ENCODE measurements at regions not wholly inside any gene's neighbourhood (a gene's known extent, or its start where the extent isn't known, plus 50 kb on each side); places are given as distances from the start of the nearest gene placed in this dataset.
"Not testable (repeated sequence)": the region's sequence is repeated elsewhere in the genome, so short reads cannot be mapped to it uniquely, and the experiment has no call there.

- no peak for DNase-seq
Measured at GRCh38 chrX:1140236-1140681, 72.2 kb downstream of the CRLF2 start.

- no peak for DNase-seq
Measured at GRCh38 chrX:1139185-1139500, 73.3 kb downstream of the CRLF2 start.

- no peak for DNase-seq
Measured at GRCh38 chrX:1138476-1139184, 73.8 kb downstream of the CRLF2 start.

- no peak for DNase-seq
Measured at GRCh38 chrX:1137531-1137930, 74.9 kb downstream of the CRLF2 start.

GRCh38 chrX:1136582-1136981 is 75.9 kb downstream of the CRLF2 start:
- DNase-seq: not testable (repeated sequence)

- DNase-seq: no peak
Measured at GRCh38 chrX:1134976-1135375, 77.5 kb downstream of the CRLF2 start.

GRCh38 chrX:1134156-1134555 is 78.3 kb downstream of the CRLF2 start:
- no peak for DNase-seq

GRCh38 chrX:1126738-1127137 is 85.7 kb downstream of the CRLF2 start:
- no peak for DNase-seq

- DNase-seq: no peak
Measured at GRCh38 chrX:1124531-1124930, 87.9 kb downstream of the CRLF2 start.

- not testable (repeated sequence) for DNase-seq
Measured at GRCh38 chrX:1122851-1123250, 89.6 kb downstream of the CRLF2 start.

GRCh38 chrX:1119275-1119674 is 93.2 kb downstream of the CRLF2 start:
- no peak for DNase-seq

- DNase-seq: no peak
Measured at GRCh38 chrX:1118572-1119199, 93.8 kb downstream of the CRLF2 start.

- DNase-seq: not testable (repeated sequence)
Measured at GRCh38 chrX:1115411-1115810, 97.0 kb downstream of the CRLF2 start.

- no peak for DNase-seq
Measured at GRCh38 chrX:1112321-1112720, 100.1 kb downstream of the CRLF2 start.

GRCh38 chrX:1111601-1112300 is 100.7 kb downstream of the CRLF2 start:
- DNase-seq: no peak

- DNase-seq: no peak
Measured at GRCh38 chrX:1109580-1110119, 102.8 kb downstream of the CRLF2 start.

- DNase-seq: no peak
Measured at GRCh38 chrX:1108501-1109445, 103.7 kb downstream of the CRLF2 start.

- no peak for DNase-seq
Measured at GRCh38 chrX:1106478-1107210, 105.8 kb downstream of the CRLF2 start.

- DNase-seq: no peak
Measured at GRCh38 chrX:1105671-1106419, 106.6 kb downstream of the CRLF2 start.

- DNase-seq: not testable (repeated sequence)
Measured at GRCh38 chrX:1105031-1105430, 107.4 kb downstream of the CRLF2 start.

GRCh38 chrX:1103360-1103759 is 109.1 kb downstream of the CRLF2 start:
- DNase-seq: no peak

Data from fibroblast of skin of back (primary cell).